Loucy (cell line): ENCODE measurements at regions not wholly inside any gene's neighbourhood (a gene's known extent, or its start where the extent isn't known, plus 50 kb on each side); places are given as distances from the start of the nearest gene placed in this dataset.

Experiments
- H2AFZ ChIP-seq: fragments of 200-600 bp; sonication (generic); 2 replicates; pipeline ENCODE4 v1.6.0; 2016; ENCODE audit warnings: antibody characterized with exemption, mild to moderate bottlenecking, low read length, moderate library complexity
- H3F3A ChIP-seq: fragments of 200-600 bp; 2 replicates; pipeline ENCODE4 v1.6.0; 2016; ENCODE audit warnings: antibody characterized with exemption, low read depth, mild to moderate bottlenecking
- H3K27me3 ChIP-seq: fragments of 200-600 bp; sonication (generic); 2 replicates; pipeline ENCODE4 v1.6.1; 2014; ENCODE audit warnings: low read length, mild to moderate bottlenecking; ENCODE audit not compliant: insufficient read depth, poor library complexity, severe bottlenecking
- H3K36me3 ChIP-seq: fragments of 200-600 bp; sonication (generic); 2 replicates; pipeline ENCODE4 v1.6.1; 2016; ENCODE audit warnings: low read length; ENCODE audit not compliant: insufficient read depth
- H3K4me1 ChIP-seq: fragments of 200-600 bp; sonication (generic); 2 replicates; pipeline ENCODE4 v1.5.1; 2014; ENCODE audit warnings: low read length, mild to moderate bottlenecking; ENCODE audit not compliant: insufficient read depth, poor library complexity, severe bottlenecking
- H3K4me2 ChIP-seq: fragments of 200-600 bp; sonication (generic); 2 replicates; pipeline ENCODE4 v1.6.0; 2014; ENCODE audit warnings: antibody characterized with exemption, low read length, low read depth, mild to moderate bottlenecking; ENCODE audit not compliant: poor library complexity, severe bottlenecking
- H3K4me3 ChIP-seq: fragments of 200-600 bp; sonication (generic); 2 replicates; pipeline ENCODE4 v1.5.1; 2014; ENCODE audit warnings: low read length, mild to moderate bottlenecking, mixed read lengths; ENCODE audit not compliant: poor library complexity, severe bottlenecking
- H3K79me2 ChIP-seq: fragments of 200-600 bp; sonication (generic); 2 replicates; pipeline ENCODE4 v1.6.1; 2014; ENCODE audit warnings: low read length; ENCODE audit not compliant: insufficient read depth
- H3K9ac ChIP-seq: fragments of 200-600 bp; sonication (generic); 2 replicates; pipeline ENCODE4 v1.6.0; 2014; ENCODE audit warnings: mild to moderate bottlenecking, low read depth, low read length, moderate library complexity; ENCODE audit not compliant: poor library complexity, severe bottlenecking
- H3K9me2 ChIP-seq: fragments of 200-600 bp; sonication (generic); replicated peaks from 2 replicates; pipeline ENCODE4 v1.6.1; 2016; ENCODE audit warnings: low read depth, low read length, mixed read lengths
- H3K9me3 ChIP-seq: fragments of 200-600 bp; sonication (generic); 2 replicates; pipeline ENCODE4 v1.6.1; 2014; ENCODE audit warnings: mild to moderate bottlenecking, antibody characterized with exemption, low read length, low read depth; ENCODE audit not compliant: insufficient read depth
- H4K20me1 ChIP-seq: fragments of 200-600 bp; sonication (generic); 2 replicates; pipeline ENCODE4 v1.6.0; 2014; ENCODE audit warnings: antibody characterized with exemption, low read length, mild to moderate bottlenecking; ENCODE audit not compliant: insufficient read depth, poor library complexity, severe bottlenecking
- CTCF ChIP-seq: fragments of 200-600 bp; sonication (generic); conservative IDR thresholded peaks from 2 replicates; pipeline ENCODE4 v1.5.1; 2014; ENCODE audit warnings: mild to moderate bottlenecking, antibody characterized with exemption, low read length
- EZH2phosphoT487 ChIP-seq: fragments of 200-600 bp; IDR thresholded peaks from 2 replicates; pipeline ENCODE4 v1.6.1; 2018; ENCODE audit warnings: antibody characterized with exemption, mild to moderate bottlenecking, moderate library complexity, borderline replicate concordance

GRCh38 chr6:113697632-113698410, 159.3 kb upstream of the MARCKS start:
- no peaks in the 10 kb centered on the region for H3K79me2 ChIP-seq
- no peaks in the 10 kb centered on the region for H3K9me3 ChIP-seq
- no peak overlapping the region for H3K9ac ChIP-seq
- TF ChIP-seq CTCF (no peak), EZH2phosphoT487 (no peak)
- H3K4me2 ChIP-seq, result no peak overlapping the region
- no peaks in the 10 kb centered on the region for H3F3A ChIP-seq
- H3K27me3 ChIP-seq, result no peaks in the 10 kb centered on the region
- no peaks in the 10 kb centered on the region for H3K9me2 ChIP-seq
- no peak overlapping the region for H2AFZ ChIP-seq
- H4K20me1 ChIP-seq, result no peaks in the 10 kb centered on the region
- H3K4me3 ChIP-seq, result no peak overlapping the region
- no peaks in the 10 kb centered on the region for H3K4me1 ChIP-seq
- H3K36me3 ChIP-seq, result no peaks in the 10 kb centered on the region

- Histone ChIP-seq H3K4me1 (no peaks in the 10 kb centered on the region), H3K4me2 (no peak overlapping the region), H3K9ac (no peak overlapping the region), H3K27me3 (no peaks in the 10 kb centered on the region), H4K20me1 (no peaks in the 10 kb centered on the region), H3F3A (no peaks in the 10 kb centered on the region), H3K4me3 (no peak overlapping the region), H3K79me2 (no peaks in the 10 kb centered on the region), H2AFZ (no peak overlapping the region), H3K36me3 (no peaks in the 10 kb centered on the region), H3K9me2 (no peaks in the 10 kb centered on the region), H3K9me3 (no peaks in the 10 kb centered on the region)
- TF ChIP-seq CTCF, result no peak
- no peak for TF ChIP-seq EZH2phosphoT487
Measured at GRCh38 chr6:113699239-113699638, 157.9 kb upstream of the MARCKS start.

GRCh38 chr6:113701552-113702254, 155.4 kb upstream of the MARCKS start:
- Histone ChIP-seq H3K79me2 (no peaks in the 10 kb centered on the region), H3K4me2 (no peak overlapping the region), H3K9me2 (no peaks in the 10 kb centered on the region), H3K9ac (no peak overlapping the region), H4K20me1 (no peaks in the 10 kb centered on the region), H3K9me3 (no peaks in the 10 kb centered on the region), H3K4me1 (no peaks in the 10 kb centered on the region), H3K4me3 (no peak overlapping the region), H3F3A (no peaks in the 10 kb centered on the region), H3K27me3 (no peaks in the 10 kb centered on the region), H2AFZ (no peak overlapping the region), H3K36me3 (no peaks in the 10 kb centered on the region)
- TF ChIP-seq EZH2phosphoT487 (no peak), CTCF (no peak)
